ENCODE measurements at regions not wholly inside any gene's neighbourhood (a gene's known extent, or its start where the extent isn't known, plus 50 kb on each side); places are given as distances from the start of the nearest gene placed in this dataset.

GRCh38 chr18:25604894-25605597 lies 253.1 kb upstream of the ZNF521 start:
- ATAC-seq (no peak), DNase-seq (no peak)
- H3K4me3 Mint-ChIP-seq, result no peak overlapping the region
- H3K4me1 Mint-ChIP-seq (ENCODE audit: low read depth), result no peaks in the 10 kb centered on the region
- CTCF ChIA-PET, result no interaction called here
- H3K9me3 Mint-ChIP-seq, result no peaks in the 10 kb centered on the region
- POLR2A ChIA-PET, result no interaction called here
- H3K36me3 Mint-ChIP-seq (ENCODE audit: low read depth), result no peaks in the 10 kb centered on the region
- peaks cover 5% of the 10 kb centered on the region for H3K27me3 Mint-ChIP-seq
- H3K27ac Mint-ChIP-seq, result no peak overlapping the region
- TF ChIP-seq CTCF (IDR thresholded peaks at IDR 0.05), result no peak
- intact Hi-C loops (cut with micrococcal nuclease), result no loop called here

- Mint-ChIP-seq H3K4me3 (no peak overlapping the region), H3K4me1 (ENCODE audit: low read depth) (no peaks in the 10 kb centered on the region), H3K27ac (no peak overlapping the region), H3K9me3 (no peaks in the 10 kb centered on the region), H3K36me3 (ENCODE audit: low read depth) (no peaks in the 10 kb centered on the region), H3K27me3 (peaks cover 5% of the 10 kb centered on the region)
- POLR2A ChIA-PET, result no interaction called here
- CTCF ChIA-PET, result no interaction called here
- DNase-seq, result no peak
- intact Hi-C loops (cut with micrococcal nuclease), result no loop called here
- TF ChIP-seq CTCF (IDR thresholded peaks at IDR 0.05), result no peak
- ATAC-seq, result no peak
Measured at GRCh38 chr18:25604196-25604893, 252.4 kb upstream of the ZNF521 start.

- Mint-ChIP-seq H3K27ac (no peak overlapping the region), H3K4me3 (no peak overlapping the region), H3K27me3 (peaks cover 5% of the 10 kb centered on the region), H3K36me3 (ENCODE audit: low read depth) (no peaks in the 10 kb centered on the region), H3K9me3 (no peaks in the 10 kb centered on the region), H3K4me1 (ENCODE audit: low read depth) (no peaks in the 10 kb centered on the region)
- no peak for DNase-seq
- ChIA-PET CTCF (no interaction called here), POLR2A (no interaction called here)
- TF ChIP-seq CTCF (IDR thresholded peaks at IDR 0.05), result no peak
- intact Hi-C loops (cut with micrococcal nuclease), result no loop called here
- ATAC-seq, result no peak
Measured at GRCh38 chr18:25599443-25599842, 247.5 kb upstream of the ZNF521 start.

- H3K9me3 Mint-ChIP-seq, result no peaks in the 10 kb centered on the region
Measured at GRCh38 chr18:25597476-25597875, 245.5 kb upstream of the ZNF521 start.

More at GRCh38 chr18:25597476-25597875, 245.5 kb upstream of the ZNF521 start:
- ChIA-PET CTCF (no interaction called here), POLR2A (no interaction called here)
- TF ChIP-seq CTCF (IDR thresholded peaks at IDR 0.05), result no peak
- H3K4me3 Mint-ChIP-seq, result no peak overlapping the region
- H3K27ac Mint-ChIP-seq, result no peak overlapping the region
- H3K4me1 Mint-ChIP-seq (ENCODE audit: low read depth), result no peaks in the 10 kb centered on the region
- H3K27me3 Mint-ChIP-seq, result peaks cover 5% of the 10 kb centered on the region
- ATAC-seq (no peak), DNase-seq (no peak)
- intact Hi-C loops (cut with micrococcal nuclease), result no loop called here
- no peaks in the 10 kb centered on the region for H3K36me3 Mint-ChIP-seq (ENCODE audit: low read depth)
